ENCODE measurements at regions not wholly inside any gene's neighbourhood (a gene's known extent, or its start where the extent isn't known, plus 50 kb on each side); places are given as distances from the start of the nearest gene placed in this dataset.

DNA sequence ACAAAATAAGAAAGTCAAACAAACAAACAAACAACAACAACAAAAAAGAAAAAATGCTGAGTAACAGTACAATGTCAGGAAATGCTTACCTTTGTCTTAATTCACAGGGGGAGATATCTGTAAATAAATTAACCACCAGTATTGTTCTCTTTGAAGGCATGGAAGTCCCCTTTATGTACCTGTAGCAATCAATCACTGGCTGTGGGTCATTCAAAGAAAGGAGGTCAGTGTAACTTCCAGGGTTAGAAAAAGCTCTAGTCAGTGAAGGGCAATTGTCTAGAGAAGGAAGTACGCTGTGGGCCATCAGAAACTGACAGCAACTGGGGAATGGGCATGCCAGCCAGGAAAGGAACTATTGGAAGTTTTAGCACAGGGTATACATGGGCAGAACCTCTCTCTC, 121.5 kb upstream of the LUZP2 start:
- TF ChIP-seq, protein P1, sequence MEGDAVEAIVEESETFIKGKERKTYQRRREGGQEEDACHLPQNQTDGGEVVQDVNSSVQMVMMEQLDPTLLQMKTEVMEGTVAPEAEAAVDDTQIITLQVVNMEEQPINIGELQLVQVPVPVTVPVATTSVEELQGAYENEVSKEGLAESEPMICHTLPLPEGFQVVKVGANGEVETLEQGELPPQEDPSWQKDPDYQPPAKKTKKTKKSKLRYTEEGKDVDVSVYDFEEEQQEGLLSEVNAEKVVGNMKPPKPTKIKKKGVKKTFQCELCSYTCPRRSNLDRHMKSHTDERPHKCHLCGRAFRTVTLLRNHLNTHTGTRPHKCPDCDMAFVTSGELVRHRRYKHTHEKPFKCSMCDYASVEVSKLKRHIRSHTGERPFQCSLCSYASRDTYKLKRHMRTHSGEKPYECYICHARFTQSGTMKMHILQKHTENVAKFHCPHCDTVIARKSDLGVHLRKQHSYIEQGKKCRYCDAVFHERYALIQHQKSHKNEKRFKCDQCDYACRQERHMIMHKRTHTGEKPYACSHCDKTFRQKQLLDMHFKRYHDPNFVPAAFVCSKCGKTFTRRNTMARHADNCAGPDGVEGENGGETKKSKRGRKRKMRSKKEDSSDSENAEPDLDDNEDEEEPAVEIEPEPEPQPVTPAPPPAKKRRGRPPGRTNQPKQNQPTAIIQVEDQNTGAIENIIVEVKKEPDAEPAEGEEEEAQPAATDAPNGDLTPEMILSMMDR (IDR thresholded peaks at IDR 0.05) = no peak
- TF ChIP-seq POLR2A (IDR thresholded peaks at IDR 0.05) = no peak
